ENCODE measurements at regions not wholly inside any gene's neighbourhood (a gene's known extent, or its start where the extent isn't known, plus 50 kb on each side); places are given as distances from the start of the nearest gene placed in this dataset.

GRCh38 chr2:8539743-8540551 is 141.9 kb upstream of the ID2 start:
- Histone ChIP-seq H3K4me3 (ENCODE audit: insufficient read length, low read depth) (no peak overlapping the region), H3K27me3 (ENCODE audit: insufficient read depth, insufficient read length) (no peaks in the 10 kb centered on the region), H3K4me1 (ENCODE audit: insufficient read depth, insufficient read length) (peaks cover 9% of the 10 kb centered on the region), H3K9me3 (ENCODE audit: insufficient read depth, low read length) (no peaks in the 10 kb centered on the region), H3K36me3 (ENCODE audit: insufficient read depth, insufficient read length, low read length) (no peaks in the 10 kb centered on the region), H3K9ac (ENCODE audit: insufficient read length, low read depth) (no peak overlapping the region)
- TF ChIP-seq SUZ12 (IDR thresholded peaks at IDR 0.05; ENCODE audit: extremely low read depth, insufficient read depth, insufficient read length) = no peak
- no peak for TF ChIP-seq YY1 (IDR thresholded peaks at IDR 0.05; ENCODE audit: insufficient read depth, insufficient read length)
- TF ChIP-seq ZNF274 (IDR thresholded peaks at IDR 0.05; ENCODE audit: low read depth, low read length) = no peak
- DNase-seq (ENCODE audit: low read depth, low spot score) = no peak

GRCh38 chr2:8540552-8541055 is 141.3 kb upstream of the ID2 start:
- TF ChIP-seq ZNF274 (IDR thresholded peaks at IDR 0.05; ENCODE audit: low read depth, low read length) (no peak), SUZ12 (IDR thresholded peaks at IDR 0.05; ENCODE audit: extremely low read depth, insufficient read depth, insufficient read length) (no peak), YY1 (IDR thresholded peaks at IDR 0.05; ENCODE audit: insufficient read depth, insufficient read length) (no peak)
- Histone ChIP-seq H3K4me1 (ENCODE audit: insufficient read depth, insufficient read length) (peaks cover 4% of the 10 kb centered on the region), H3K9ac (ENCODE audit: insufficient read length, low read depth) (no peak overlapping the region), H3K9me3 (ENCODE audit: insufficient read depth, low read length) (no peaks in the 10 kb centered on the region), H3K27me3 (ENCODE audit: insufficient read depth, insufficient read length) (no peaks in the 10 kb centered on the region), H3K36me3 (ENCODE audit: insufficient read depth, insufficient read length, low read length) (no peaks in the 10 kb centered on the region), H3K4me3 (ENCODE audit: insufficient read length, low read depth) (no peak overlapping the region)
- DNase-seq (ENCODE audit: low read depth, low spot score) = no peak

- Histone ChIP-seq H3K4me1 (ENCODE audit: insufficient read depth, insufficient read length) (peaks cover 2% of the 10 kb centered on the region), H3K36me3 (ENCODE audit: insufficient read depth, insufficient read length, low read length) (no peaks in the 10 kb centered on the region), H3K4me3 (ENCODE audit: insufficient read length, low read depth) (no peak overlapping the region), H3K27me3 (ENCODE audit: insufficient read depth, insufficient read length) (no peaks in the 10 kb centered on the region), H3K9ac (ENCODE audit: insufficient read length, low read depth) (no peak overlapping the region), H3K9me3 (ENCODE audit: insufficient read depth, low read length) (no peaks in the 10 kb centered on the region)
- DNase-seq (ENCODE audit: low read depth, low spot score) = no peak
- TF ChIP-seq ZNF274 (IDR thresholded peaks at IDR 0.05; ENCODE audit: low read depth, low read length) (no peak), YY1 (IDR thresholded peaks at IDR 0.05; ENCODE audit: insufficient read depth, insufficient read length) (no peak), SUZ12 (IDR thresholded peaks at IDR 0.05; ENCODE audit: extremely low read depth, insufficient read depth, insufficient read length) (no peak)
Measured at GRCh38 chr2:8541223-8541622, 140.6 kb upstream of the ID2 start.

GRCh38 chr2:8541636-8542035 is 140.2 kb upstream of the ID2 start:
- peaks cover 2% of the 10 kb centered on the region for H3K4me1 ChIP-seq (ENCODE audit: insufficient read depth, insufficient read length)
- TF ChIP-seq ZNF274 (IDR thresholded peaks at IDR 0.05; ENCODE audit: low read depth, low read length) (no peak), YY1 (IDR thresholded peaks at IDR 0.05; ENCODE audit: insufficient read depth, insufficient read length) (no peak), SUZ12 (IDR thresholded peaks at IDR 0.05; ENCODE audit: extremely low read depth, insufficient read depth, insufficient read length) (no peak)
- no peak for DNase-seq (ENCODE audit: low read depth, low spot score)
- H3K4me3 ChIP-seq (ENCODE audit: insufficient read length, low read depth) = no peak overlapping the region
- H3K9ac ChIP-seq (ENCODE audit: insufficient read length, low read depth) = no peak overlapping the region
- H3K9me3 ChIP-seq (ENCODE audit: insufficient read depth, low read length) = no peaks in the 10 kb centered on the region
- H3K36me3 ChIP-seq (ENCODE audit: insufficient read depth, insufficient read length, low read length) = no peaks in the 10 kb centered on the region
- no peaks in the 10 kb centered on the region for H3K27me3 ChIP-seq (ENCODE audit: insufficient read depth, insufficient read length)

GRCh38 chr2:8542381-8543059 is 139.3 kb upstream of the ID2 start:
- Histone ChIP-seq H3K9me3 (ENCODE audit: insufficient read depth, low read length) (no peaks in the 10 kb centered on the region), H3K4me1 (ENCODE audit: insufficient read depth, insufficient read length) (peaks cover 2% of the 10 kb centered on the region), H3K27me3 (ENCODE audit: insufficient read depth, insufficient read length) (no peaks in the 10 kb centered on the region), H3K36me3 (ENCODE audit: insufficient read depth, insufficient read length, low read length) (no peaks in the 10 kb centered on the region), H3K9ac (ENCODE audit: insufficient read length, low read depth) (no peak overlapping the region), H3K4me3 (ENCODE audit: insufficient read length, low read depth) (no peak overlapping the region)
- TF ChIP-seq YY1 (IDR thresholded peaks at IDR 0.05; ENCODE audit: insufficient read depth, insufficient read length) (no peak), SUZ12 (IDR thresholded peaks at IDR 0.05; ENCODE audit: extremely low read depth, insufficient read depth, insufficient read length) (no peak), ZNF274 (IDR thresholded peaks at IDR 0.05; ENCODE audit: low read depth, low read length) (no peak)
- no peak for DNase-seq (ENCODE audit: low read depth, low spot score)

- DNase-seq (ENCODE audit: low read depth, low spot score) = no peak
- Histone ChIP-seq H3K36me3 (ENCODE audit: insufficient read depth, insufficient read length, low read length) (no peaks in the 10 kb centered on the region), H3K9me3 (ENCODE audit: insufficient read depth, low read length) (no peaks in the 10 kb centered on the region), H3K9ac (ENCODE audit: insufficient read length, low read depth) (no peak overlapping the region), H3K4me1 (ENCODE audit: insufficient read depth, insufficient read length) (peaks cover 5% of the 10 kb centered on the region), H3K27me3 (ENCODE audit: insufficient read depth, insufficient read length) (no peaks in the 10 kb centered on the region), H3K4me3 (ENCODE audit: insufficient read length, low read depth) (no peak overlapping the region)
- no peak for TF ChIP-seq ZNF274 (IDR thresholded peaks at IDR 0.05; ENCODE audit: low read depth, low read length)
- no peak for TF ChIP-seq YY1 (IDR thresholded peaks at IDR 0.05; ENCODE audit: insufficient read depth, insufficient read length)
- no peak for TF ChIP-seq SUZ12 (IDR thresholded peaks at IDR 0.05; ENCODE audit: extremely low read depth, insufficient read depth, insufficient read length)
Measured at GRCh38 chr2:8543060-8543382, 138.8 kb upstream of the ID2 start.

Measured in NT2/D1 (cell line).